Caco-2 (cell line): ENCODE measurements at regions not wholly inside any gene's neighbourhood (a gene's known extent, or its start where the extent isn't known, plus 50 kb on each side); places are given as distances from the start of the nearest gene placed in this dataset.

Experiments used
- BruUV-seq: library from RNA; stranded (reverse); fragments of 400-500 nt; replicated peaks from 2 replicates; lab custom pipeline; 2021; lab: Mats Ljungman, UMichigan
- CTCF ChIA-PET: fragments of 300-600 bp; sonication (Branson Sonifier 250); formaldehyde crosslinking; loops from one replicate; lab custom pipeline; 2022; ENCODE audit warnings: antibody characterized with exemption; lab: Charles Lee
- POLR2A ChIA-PET: fragments of 300-600 bp; sonication (Branson Sonifier 250); formaldehyde crosslinking; loops from one replicate; lab custom pipeline; 2022; ENCODE audit warnings: antibody characterized with exemption; lab: Charles Lee
- DNase-seq, 2 experiments: peaks; one replicate each; pipeline versions ENCODE4 v3.0.0 to v3.0.0-alpha.2; 2020 to 2022
- H3K27me3 ChIP-seq: replicated peaks from 2 replicates; pipeline ENCODE4 v1.6.0; 2011; ENCODE audit warnings: low read length; ENCODE audit not compliant: control insufficient read depth, insufficient read depth
- H3K36me3 ChIP-seq: 2 replicates; pipeline ENCODE4 v1.5.1; 2011; ENCODE audit warnings: low read length; ENCODE audit not compliant: control insufficient read depth, insufficient read depth
- H3K4me1 ChIP-seq: fragments of 250-450 bp; sonication (Bioruptor Pico); 2 replicates; pipeline ENCODE4 v1.5.1; 2020; ENCODE audit warnings: mild to moderate bottlenecking
- H3K4me3 ChIP-seq: 2 replicates; pipeline ENCODE4 v1.5.1; 2011; ENCODE audit warnings: low read depth, mild to moderate bottlenecking, control low read depth, low read length
- H3K9me3 ChIP-seq: fragments of 250-450 bp; sonication (Bioruptor Pico); 2 replicates; pipeline ENCODE4 v1.5.1; 2020; ENCODE audit warnings: mild to moderate bottlenecking, moderate library complexity
- H3K27ac Mint-ChIP-seq: one replicate; pipeline ENCODE4 v1.8.0; 2022; ENCODE audit warnings: mixed read lengths; ENCODE audit not compliant: unreplicated experiment
- H3K27me3 Mint-ChIP-seq: one replicate; pipeline ENCODE4 v1.8.0; 2022; ENCODE audit warnings: mixed read lengths; ENCODE audit not compliant: insufficient read depth, unreplicated experiment
- H3K36me3 Mint-ChIP-seq: one replicate; pipeline ENCODE4 v1.8.0; 2022; ENCODE audit warnings: mild to moderate bottlenecking, mixed read lengths; ENCODE audit not compliant: insufficient read depth, unreplicated experiment
- H3K4me1 Mint-ChIP-seq: one replicate; pipeline ENCODE4 v1.8.0; 2022; ENCODE audit warnings: low read depth, mixed read lengths; ENCODE audit not compliant: unreplicated experiment
- H3K4me3 Mint-ChIP-seq: one replicate; pipeline ENCODE4 v1.8.0; 2022; ENCODE audit warnings: mild to moderate bottlenecking, moderate library complexity, mixed read lengths; ENCODE audit not compliant: unreplicated experiment
- H3K9me3 Mint-ChIP-seq: one replicate; pipeline ENCODE4 v1.8.0; 2022; ENCODE audit warnings: mixed read lengths; ENCODE audit not compliant: unreplicated experiment
- intact Hi-C: fragments of 100-400 bp; cut with micrococcal nuclease; formaldehyde crosslinking; loops from one replicate; pipeline ENCODE4 v1.10.0; 2022; ENCODE audit not compliant: unreplicated experiment
- TF ChIP-seq, protein P1 (sequence below), 2 experiments: fragments of 200-600 bp in 1 of 2; IDR thresholded peaks; 1 replicate in 1 of 2; 2 replicates in 1 of 2; pipeline versions ENCODE4 v1.5.1 to v1.8.0; 2011 to 2022; ENCODE audit warnings: antibody characterized with exemption in 1 of 2, control low read depth in 1 of 2, inconsistent platforms in 1 of 2, low read depth in 1 of 2, low read length in 1 of 2, mild to moderate bottlenecking in 1 of 2, moderate library complexity in 1 of 2; ENCODE audit not compliant: insufficient read depth in 1 of 2, severe bottlenecking in 1 of 2, unreplicated experiment in 1 of 2

DNA sequence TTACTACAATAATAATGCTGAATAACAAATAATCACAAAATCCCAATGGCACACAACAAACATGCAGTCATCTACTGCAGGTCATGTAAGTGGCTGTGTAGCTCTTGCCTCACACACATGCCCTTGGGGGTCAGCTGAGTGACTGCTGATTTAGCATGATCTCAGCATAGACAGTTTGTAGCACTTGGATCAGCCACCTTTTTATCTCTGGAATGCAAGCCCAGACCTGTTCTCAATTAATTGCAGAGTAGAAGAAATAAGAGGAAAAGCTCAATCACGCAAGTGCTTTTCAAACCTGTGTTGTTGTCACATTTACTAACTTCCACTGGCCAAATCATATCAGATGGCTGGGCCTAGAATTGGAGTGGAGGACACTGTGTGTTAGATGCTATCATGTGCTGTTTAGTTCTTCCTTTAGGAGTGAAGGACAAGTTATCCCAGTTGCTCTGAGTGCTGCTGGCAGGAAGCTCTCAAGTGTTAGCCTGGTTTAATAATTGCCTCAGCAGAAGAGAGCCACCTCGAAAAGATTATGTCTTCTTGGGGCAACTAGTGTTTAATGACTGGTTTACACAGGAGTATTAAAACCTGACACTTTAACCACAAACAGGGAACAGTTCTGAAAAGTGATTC is 128.3 kb upstream of the EPHA5 start:
- no peaks in the 10 kb centered on the region for H3K36me3 ChIP-seq
- H3K9me3 ChIP-seq: no peaks in the 10 kb centered on the region
- no TSS peak for BruUV-seq
- no peak overlapping the region for H3K4me3 Mint-ChIP-seq
- H3K4me1 Mint-ChIP-seq: no peaks in the 10 kb centered on the region
- TF ChIP-seq, protein P1, sequence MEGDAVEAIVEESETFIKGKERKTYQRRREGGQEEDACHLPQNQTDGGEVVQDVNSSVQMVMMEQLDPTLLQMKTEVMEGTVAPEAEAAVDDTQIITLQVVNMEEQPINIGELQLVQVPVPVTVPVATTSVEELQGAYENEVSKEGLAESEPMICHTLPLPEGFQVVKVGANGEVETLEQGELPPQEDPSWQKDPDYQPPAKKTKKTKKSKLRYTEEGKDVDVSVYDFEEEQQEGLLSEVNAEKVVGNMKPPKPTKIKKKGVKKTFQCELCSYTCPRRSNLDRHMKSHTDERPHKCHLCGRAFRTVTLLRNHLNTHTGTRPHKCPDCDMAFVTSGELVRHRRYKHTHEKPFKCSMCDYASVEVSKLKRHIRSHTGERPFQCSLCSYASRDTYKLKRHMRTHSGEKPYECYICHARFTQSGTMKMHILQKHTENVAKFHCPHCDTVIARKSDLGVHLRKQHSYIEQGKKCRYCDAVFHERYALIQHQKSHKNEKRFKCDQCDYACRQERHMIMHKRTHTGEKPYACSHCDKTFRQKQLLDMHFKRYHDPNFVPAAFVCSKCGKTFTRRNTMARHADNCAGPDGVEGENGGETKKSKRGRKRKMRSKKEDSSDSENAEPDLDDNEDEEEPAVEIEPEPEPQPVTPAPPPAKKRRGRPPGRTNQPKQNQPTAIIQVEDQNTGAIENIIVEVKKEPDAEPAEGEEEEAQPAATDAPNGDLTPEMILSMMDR (IDR thresholded peaks at IDR 0.05; ENCODE audit: insufficient read depth in 1 of 2, low read depth in 1 of 2, low read length in 1 of 2, severe bottlenecking in 1 of 2, unreplicated experiment in 1 of 2): no peak
- no peaks in the 10 kb centered on the region for H3K36me3 Mint-ChIP-seq
- no peak overlapping the region for H3K4me3 ChIP-seq
- H3K27me3 Mint-ChIP-seq: no peaks in the 10 kb centered on the region
- intact Hi-C loops: no loop called here
- no peaks in the 10 kb centered on the region for H3K9me3 Mint-ChIP-seq
- H3K27ac Mint-ChIP-seq: no peak overlapping the region
- H3K27me3 ChIP-seq: no peaks in the 10 kb centered on the region
- ChIA-PET POLR2A (no interaction called here), CTCF (no interaction called here)
- DNase-seq: no peak
- no peaks in the 10 kb centered on the region for H3K4me1 ChIP-seq

DNA sequence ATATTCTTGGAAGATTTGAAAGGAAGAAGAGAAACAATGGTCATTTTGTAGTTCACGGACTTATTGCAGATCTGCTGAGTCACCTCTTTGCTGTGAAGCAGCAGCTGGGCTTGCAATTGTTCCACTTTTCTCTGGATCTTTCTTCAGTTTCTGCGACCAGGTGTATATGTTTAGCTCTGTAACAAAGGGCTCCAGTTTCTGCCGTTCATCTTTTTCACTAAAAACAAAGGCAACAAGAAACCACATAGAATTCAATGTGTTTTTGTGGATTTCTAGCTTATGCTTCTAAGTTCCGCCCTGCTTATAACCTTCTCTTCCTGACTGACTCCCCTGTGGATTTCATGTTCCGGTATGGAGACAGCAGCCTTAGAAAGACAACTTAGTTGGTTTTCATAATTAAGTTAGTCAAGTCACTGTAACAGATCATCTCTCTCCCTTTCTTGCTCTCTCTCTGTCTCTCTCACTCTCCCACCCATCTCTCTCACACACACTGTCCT is 121.6 kb upstream of the EPHA5 start:
- Histone ChIP-seq H3K9me3 (no peaks in the 10 kb centered on the region), H3K4me1 (no peaks in the 10 kb centered on the region), H3K36me3 (no peaks in the 10 kb centered on the region), H3K27me3 (no peaks in the 10 kb centered on the region), H3K4me3 (no peak overlapping the region)
- TF ChIP-seq, protein P1 (IDR thresholded peaks at IDR 0.05; ENCODE audit: insufficient read depth in 1 of 2, low read depth in 1 of 2, low read length in 1 of 2, severe bottlenecking in 1 of 2, unreplicated experiment in 1 of 2): no peak
- ChIA-PET CTCF (no interaction called here), POLR2A (no interaction called here)
- no peaks in the 10 kb centered on the region for H3K27me3 Mint-ChIP-seq
- H3K36me3 Mint-ChIP-seq: no peaks in the 10 kb centered on the region
- no peak overlapping the region for H3K27ac Mint-ChIP-seq
- DNase-seq: no peak
- intact Hi-C loops: no loop called here
- H3K4me1 Mint-ChIP-seq: peaks cover 7% of the 10 kb centered on the region
- H3K9me3 Mint-ChIP-seq: no peaks in the 10 kb centered on the region
- no TSS peak for BruUV-seq
- no peak overlapping the region for H3K4me3 Mint-ChIP-seq

DNA sequence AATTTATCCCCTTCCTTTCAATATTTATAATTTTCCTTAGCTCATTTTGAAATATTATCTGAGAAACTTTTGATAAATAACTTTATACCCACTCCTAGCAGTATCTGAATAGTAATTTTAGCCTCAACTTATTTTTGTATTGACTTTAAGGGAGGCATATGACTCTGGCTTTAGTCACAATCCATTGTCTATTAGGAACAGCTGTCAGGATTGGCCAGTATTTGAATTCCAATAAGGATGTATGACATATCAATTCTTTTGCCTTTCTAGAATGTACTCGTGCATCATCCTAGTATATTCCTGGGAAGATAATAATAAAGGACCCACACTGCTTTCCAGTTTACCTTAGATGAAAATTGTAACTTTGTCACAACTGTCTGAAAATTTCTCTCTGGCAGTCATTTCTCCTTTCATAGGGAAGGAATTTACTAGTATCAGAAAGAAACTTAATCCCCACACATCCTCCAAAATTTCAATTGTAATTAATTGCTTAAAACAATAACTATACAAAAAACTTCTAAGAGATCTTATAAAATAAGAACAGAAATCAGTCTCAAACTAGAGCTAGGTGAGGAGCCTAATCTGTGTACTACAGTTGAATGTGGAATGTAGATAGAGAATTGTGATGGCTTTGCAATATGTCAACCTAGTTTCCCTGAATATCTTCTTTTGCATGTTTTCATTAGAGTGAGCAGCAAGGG is 121.0 kb upstream of the EPHA5 start:
- TF ChIP-seq, protein P1 (IDR thresholded peaks at IDR 0.05; ENCODE audit: insufficient read depth in 1 of 2, low read depth in 1 of 2, low read length in 1 of 2, severe bottlenecking in 1 of 2, unreplicated experiment in 1 of 2): no peak
- ChIA-PET CTCF (no interaction called here), POLR2A (no interaction called here)
- no peaks in the 10 kb centered on the region for H3K36me3 Mint-ChIP-seq
- intact Hi-C loops: no loop called here
- DNase-seq: no peak
- peaks cover 7% of the 10 kb centered on the region for H3K4me1 Mint-ChIP-seq
- Histone ChIP-seq H3K9me3 (no peaks in the 10 kb centered on the region), H3K4me1 (no peaks in the 10 kb centered on the region), H3K36me3 (no peaks in the 10 kb centered on the region), H3K27me3 (no peaks in the 10 kb centered on the region), H3K4me3 (no peak overlapping the region)
- H3K4me3 Mint-ChIP-seq: no peak overlapping the region
- no peaks in the 10 kb centered on the region for H3K9me3 Mint-ChIP-seq
- H3K27ac Mint-ChIP-seq: no peak overlapping the region
- no peaks in the 10 kb centered on the region for H3K27me3 Mint-ChIP-seq
- no TSS peak for BruUV-seq
